B cell (primary cell): ENCODE measurements at regions not wholly inside any gene's neighbourhood (a gene's known extent, or its start where the extent isn't known, plus 50 kb on each side); places are given as distances from the start of the nearest gene placed in this dataset.

Experiments
- EZH2 ChIP-seq: IDR thresholded peaks from 2 replicates; pipeline ENCODE4 v1.6.1; 2012; ENCODE audit warnings: borderline replicate concordance, low read depth, mild to moderate bottlenecking, moderate library complexity, low read length; ENCODE audit not compliant: insufficient read depth, poor library complexity, severe bottlenecking
- TF ChIP-seq, protein P1 (sequence below): fragments of 200-600 bp; IDR thresholded peaks from one replicate; pipeline ENCODE4 v1.8.0; 2022; ENCODE audit warnings: antibody characterized with exemption, mild to moderate bottlenecking

DNA sequence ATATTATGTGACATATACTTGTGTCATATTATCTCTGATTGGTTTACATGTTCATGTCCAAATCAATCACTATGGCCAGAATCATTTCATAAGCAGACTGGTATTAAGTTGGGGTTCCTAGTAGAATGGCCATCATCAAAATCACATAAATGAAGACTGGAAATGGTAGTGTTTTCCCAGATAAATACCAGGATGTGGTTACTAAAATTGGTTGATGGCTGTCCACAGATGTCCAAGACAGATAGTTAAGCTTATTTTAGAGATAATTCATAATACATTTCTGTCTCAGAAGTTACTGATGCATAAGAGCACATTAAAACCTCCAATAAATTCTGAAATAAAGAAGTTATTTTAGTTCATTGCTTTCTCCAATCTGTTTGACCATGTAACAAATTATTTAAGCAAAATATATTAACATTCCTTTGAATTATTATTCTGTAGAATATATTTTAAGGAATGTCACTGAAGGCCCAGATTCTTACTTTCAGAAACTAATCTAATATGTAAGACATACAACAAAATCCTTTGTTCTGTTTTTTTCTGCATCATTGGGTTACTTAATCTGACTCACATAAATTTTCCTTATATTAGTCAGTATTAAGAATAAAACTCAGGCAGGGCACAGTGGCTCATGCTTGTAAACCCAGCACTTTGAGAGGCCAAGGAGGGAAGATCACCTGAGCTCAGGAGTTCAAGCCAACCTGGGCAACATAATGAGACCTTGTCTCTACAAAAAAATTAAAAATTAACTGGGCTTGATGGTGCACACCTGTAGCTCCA is 483.9 kb downstream of the PTPRC start:
- TF ChIP-seq, protein P1, sequence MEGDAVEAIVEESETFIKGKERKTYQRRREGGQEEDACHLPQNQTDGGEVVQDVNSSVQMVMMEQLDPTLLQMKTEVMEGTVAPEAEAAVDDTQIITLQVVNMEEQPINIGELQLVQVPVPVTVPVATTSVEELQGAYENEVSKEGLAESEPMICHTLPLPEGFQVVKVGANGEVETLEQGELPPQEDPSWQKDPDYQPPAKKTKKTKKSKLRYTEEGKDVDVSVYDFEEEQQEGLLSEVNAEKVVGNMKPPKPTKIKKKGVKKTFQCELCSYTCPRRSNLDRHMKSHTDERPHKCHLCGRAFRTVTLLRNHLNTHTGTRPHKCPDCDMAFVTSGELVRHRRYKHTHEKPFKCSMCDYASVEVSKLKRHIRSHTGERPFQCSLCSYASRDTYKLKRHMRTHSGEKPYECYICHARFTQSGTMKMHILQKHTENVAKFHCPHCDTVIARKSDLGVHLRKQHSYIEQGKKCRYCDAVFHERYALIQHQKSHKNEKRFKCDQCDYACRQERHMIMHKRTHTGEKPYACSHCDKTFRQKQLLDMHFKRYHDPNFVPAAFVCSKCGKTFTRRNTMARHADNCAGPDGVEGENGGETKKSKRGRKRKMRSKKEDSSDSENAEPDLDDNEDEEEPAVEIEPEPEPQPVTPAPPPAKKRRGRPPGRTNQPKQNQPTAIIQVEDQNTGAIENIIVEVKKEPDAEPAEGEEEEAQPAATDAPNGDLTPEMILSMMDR: no peak
- TF ChIP-seq EZH2: no peak
